ENCODE measurements at regions not wholly inside any gene's neighbourhood (a gene's known extent, or its start where the extent isn't known, plus 50 kb on each side); places are given as distances from the start of the nearest gene placed in this dataset.

DNA sequence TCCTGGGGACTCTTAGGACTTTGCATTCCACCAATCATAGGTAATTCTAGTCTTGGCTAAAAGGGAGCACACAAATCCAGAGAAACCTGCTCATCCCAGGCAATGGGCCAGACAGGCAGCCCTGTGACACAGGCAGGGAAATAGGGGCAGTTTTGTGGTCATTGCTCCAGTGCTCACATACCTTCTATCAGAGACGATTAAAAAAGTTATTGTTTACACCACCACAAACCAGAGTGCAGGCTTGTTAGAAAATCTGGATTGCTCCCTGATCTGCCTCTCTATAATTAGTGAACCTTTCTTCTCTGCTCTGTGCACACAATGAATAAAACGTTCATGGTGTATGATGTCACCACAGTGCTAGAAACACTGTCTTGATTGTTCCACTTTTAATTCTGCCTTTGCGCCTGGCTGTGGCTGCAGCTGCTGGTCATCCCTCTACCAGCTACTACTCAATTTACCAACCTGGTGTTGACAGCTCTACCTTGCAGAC is 121.6 kb upstream of the SPATA13 start:
- TF ChIP-seq, protein P1, sequence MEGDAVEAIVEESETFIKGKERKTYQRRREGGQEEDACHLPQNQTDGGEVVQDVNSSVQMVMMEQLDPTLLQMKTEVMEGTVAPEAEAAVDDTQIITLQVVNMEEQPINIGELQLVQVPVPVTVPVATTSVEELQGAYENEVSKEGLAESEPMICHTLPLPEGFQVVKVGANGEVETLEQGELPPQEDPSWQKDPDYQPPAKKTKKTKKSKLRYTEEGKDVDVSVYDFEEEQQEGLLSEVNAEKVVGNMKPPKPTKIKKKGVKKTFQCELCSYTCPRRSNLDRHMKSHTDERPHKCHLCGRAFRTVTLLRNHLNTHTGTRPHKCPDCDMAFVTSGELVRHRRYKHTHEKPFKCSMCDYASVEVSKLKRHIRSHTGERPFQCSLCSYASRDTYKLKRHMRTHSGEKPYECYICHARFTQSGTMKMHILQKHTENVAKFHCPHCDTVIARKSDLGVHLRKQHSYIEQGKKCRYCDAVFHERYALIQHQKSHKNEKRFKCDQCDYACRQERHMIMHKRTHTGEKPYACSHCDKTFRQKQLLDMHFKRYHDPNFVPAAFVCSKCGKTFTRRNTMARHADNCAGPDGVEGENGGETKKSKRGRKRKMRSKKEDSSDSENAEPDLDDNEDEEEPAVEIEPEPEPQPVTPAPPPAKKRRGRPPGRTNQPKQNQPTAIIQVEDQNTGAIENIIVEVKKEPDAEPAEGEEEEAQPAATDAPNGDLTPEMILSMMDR (IDR thresholded peaks at IDR 0.05; ENCODE audit: insufficient read depth, low read length, poor library complexity, severe bottlenecking): no peak
- TF ChIP-seq EZH2phosphoT487 (conservative IDR thresholded peaks at IDR 0.05; ENCODE audit: low read length): no peak
